Transverse colon (tissue), 4 donors: ENCODE measurements at regions not wholly inside any gene's neighbourhood (a gene's known extent, or its start where the extent isn't known, plus 50 kb on each side); places are given as distances from the start of the nearest gene placed in this dataset.

Experiments used
- DNase-seq: peaks from one replicate; pipeline ENCODE4 v3.0.0-alpha.2; 2019
- H3K27ac ChIP-seq, 4 donors: fragments of 200-600 bp; sonication (generic); 2 replicates each; pipeline ENCODE4 v1.5.1; 2016 to 2018; ENCODE audit warnings: inconsistent platforms in 4 of 4
- H3K27me3 ChIP-seq: fragments of 200-600 bp; sonication (generic); 2 replicates; pipeline ENCODE4 v1.5.1; 2017; ENCODE audit warnings: inconsistent platforms
- H3K36me3 ChIP-seq, 4 donors: fragments of 200-600 bp; sonication (generic); 2 replicates each; pipeline ENCODE4 v1.5.1; 2017 to 2019; ENCODE audit warnings: inconsistent platforms in 4 of 4
- H3K4me1 ChIP-seq, 4 donors: fragments of 200-600 bp; sonication (generic); 2 replicates each; pipeline ENCODE4 v1.5.1; 2017 to 2020; ENCODE audit warnings: inconsistent platforms in 4 of 4
- H3K4me3 ChIP-seq, 4 donors: fragments of 200-600 bp; sonication (generic); 1 replicate in 1 of 4; 2 replicates in 3 of 4; pipeline versions ENCODE4 v1.5.1 to v1.6.1; 2017 to 2019; ENCODE audit warnings: inconsistent platforms in 4 of 4
- H3K9me3 ChIP-seq, 2 donors: fragments of 200-600 bp; sonication (generic); 2 replicates each; pipeline ENCODE4 v1.5.1; 2017 to 2019; ENCODE audit warnings: inconsistent platforms in 2 of 2
- CTCF ChIP-seq, 5 experiments: fragments of 200-600 bp in 3 of 5; fragments of 450-650 bp in 2 of 5; sonication (generic) in 3 of 5; IDR thresholded peaks; 1 replicate in 2 of 5; 2 replicates in 3 of 5; pipeline ENCODE4 v1.5.1; 2016 to 2017; ENCODE audit warnings: antibody characterized with exemption in 5 of 5, inconsistent platforms in 3 of 5, mild to moderate bottlenecking in 2 of 5, moderate library complexity in 1 of 5
- EP300 ChIP-seq: sonication (generic); formaldehyde crosslinking; IDR thresholded peaks from one replicate; pipeline ENCODE4 v1.6.1; 2017; ENCODE audit warnings: antibody characterized with exemption, low read depth
- POLR2A ChIP-seq: fragments of 450-650 bp; IDR thresholded peaks from one replicate; pipeline ENCODE4 v1.6.1; 2016; ENCODE audit warnings: antibody characterized with exemption, mild to moderate bottlenecking, moderate library complexity
- POLR2AphosphoS5 ChIP-seq, 3 donors: sonication (generic); formaldehyde crosslinking; IDR thresholded peaks; one replicate each; pipeline ENCODE4 v1.6.1; 2016; ENCODE audit warnings: antibody characterized with exemption in 3 of 3
- WGBS, 2 donors: methylation state at CpG; one replicate each; pipeline ENCODE4 v1.1.5; 2018; ENCODE audit warnings: low coverage in 1 of 2; 5-methylcytosine and 5-hydroxymethylcytosine counted together
- in situ Hi-C, 4 donors: fragments of 200-750 bp; cut with MboI; loops; one replicate each; pipeline versions ENCODE4 v1.15.0 to v1.15.1; 2017; ENCODE audit warnings: low sequenced_read_pairs in 3 of 4, low pct_ligation_motif_present in 1 of 4, low pct_unique_long_range_greater_than_20kb in 1 of 4
- intact Hi-C: fragments of 100-400 bp; cut with DNase I; formaldehyde crosslinking; loops from one replicate; pipeline ENCODE4 v1.15.1; 2023; ENCODE audit warnings: low total_unique reads

- H3K27me3 ChIP-seq = no peaks in the 10 kb centered on the region
- peaks cover 19 to 24% of the 10 kb centered on the region in 2 donors for H3K9me3 ChIP-seq
- DNase-seq = no peak
- no peaks in the 10 kb centered on the region for H3K4me1 ChIP-seq
- no peak for TF ChIP-seq EP300
- no peak for TF ChIP-seq POLR2AphosphoS5 (IDR thresholded peaks at IDR 0.05)
- TF ChIP-seq CTCF (IDR thresholded peaks at IDR 0.05) = no peak
- TF ChIP-seq POLR2A = no peak
- intact Hi-C loops = no loop called here
- H3K36me3 ChIP-seq = no peaks in the 10 kb centered on the region
- H3K27ac ChIP-seq = no peak overlapping the region
- 90% methylated on average over 9 of the region's 9 CpGs; no CpG with 5 or more reads in 1 of the 2 donors for WGBS, 2 donors
- in situ Hi-C loops = loop anchor here (25.0 kb wide), 3 partner anchors 308 to 858 kb away; partner anchors contain the start of genes MECR (in 3 of the 4) and PTPRU (in 3 of the 4)
- no peak overlapping the region for H3K4me3 ChIP-seq
These were observed 627.8 kb downstream of the MATN1 start for GRCh38 chr1:30095451-30096025.

GRCh38 chr1:30095051-30095450, 628.3 kb downstream of the MATN1 start:
- intact Hi-C loops (no loop called here), in situ Hi-C loops (loop anchor here (25.0 kb wide), 3 partner anchors 308 to 858 kb away; partner anchors contain the start of genes MECR (in 3 of the 4) and PTPRU (in 3 of the 4))
- Histone ChIP-seq H3K9me3 (peaks cover 19 to 24% of the 10 kb centered on the region in 2 donors), H3K27ac (no peak overlapping the region), H3K27me3 (no peaks in the 10 kb centered on the region), H3K4me1 (no peaks in the 10 kb centered on the region), H3K4me3 (no peak overlapping the region), H3K36me3 (no peaks in the 10 kb centered on the region)
- DNase-seq = no peak
- TF ChIP-seq POLR2AphosphoS5 (IDR thresholded peaks at IDR 0.05) (no peak), CTCF (IDR thresholded peaks at IDR 0.05) (no peak), POLR2A (no peak), EP300 (no peak)
- WGBS, 2 donors = 60 to 89% methylated on average over 2 to 4 of the region's 4 CpGs

GRCh38 chr1:30092051-30092858, 631.1 kb downstream of the MATN1 start:
- Histone ChIP-seq H3K9me3 (peaks cover 19 to 24% of the 10 kb centered on the region in 2 donors), H3K4me3 (no peak overlapping the region), H3K4me1 (peaks cover 0 to 16% (median 4%) of the 10 kb centered on the region in 4 donors), H3K27ac (no peak overlapping the region), H3K27me3 (no peaks in the 10 kb centered on the region), H3K36me3 (no peaks in the 10 kb centered on the region)
- 88 to 93% methylated on average over 9 to 12 of the region's 12 CpGs for WGBS, 2 donors
- in situ Hi-C loops = loop anchor here (25.0 kb wide), 3 partner anchors 305 to 855 kb away; partner anchors contain the start of genes MECR (in 3 of the 4) and PTPRU (in 3 of the 4)
- no peak for DNase-seq
- TF ChIP-seq POLR2AphosphoS5 (IDR thresholded peaks at IDR 0.05) (no peak), EP300 (no peak), POLR2A (no peak), CTCF (IDR thresholded peaks at IDR 0.05) (no peak)
- intact Hi-C loops = no loop called here

GRCh38 chr1:30090162-30090820, 633.1 kb downstream of the MATN1 start:
- TF ChIP-seq POLR2A (no peak), POLR2AphosphoS5 (IDR thresholded peaks at IDR 0.05) (no peak), CTCF (IDR thresholded peaks at IDR 0.05) (no peak), EP300 (no peak)
- Histone ChIP-seq H3K4me3 (no peak overlapping the region), H3K36me3 (no peaks in the 10 kb centered on the region), H3K27me3 (no peaks in the 10 kb centered on the region), H3K4me1 (peaks cover 3 to 26% (median 8%) of the 10 kb centered on the region in 4 donors), H3K27ac (no peak overlapping the region), H3K9me3 (peaks cover 19 to 24% of the 10 kb centered on the region in 2 donors)
- in situ Hi-C loops (loop anchor here (25.0 kb wide), 3 partner anchors 303 to 853 kb away; partner anchors contain the start of genes MECR (in 3 of the 4) and PTPRU (in 3 of the 4)), intact Hi-C loops (no loop called here)
- no peak for DNase-seq
- WGBS, 2 donors = 71% methylated on average over 10 of the region's 10 CpGs; no CpG with 5 or more reads in 1 of the 2 donors
